Fibroblast of lung (primary cell): ENCODE measurements at regions not wholly inside any gene's neighbourhood (a gene's known extent, or its start where the extent isn't known, plus 50 kb on each side); places are given as distances from the start of the nearest gene placed in this dataset.

Source experiments
- CTCF ChIP-seq, 2 donors: IDR thresholded peaks in 1 of 2; conservative IDR thresholded peaks in 1 of 2; 1 replicate in 1 of 2; 2 replicates in 1 of 2; pipeline ENCODE4 v1.5.1; 2011 to 2012; ENCODE audit warnings: low read length in 2 of 2, control low read depth in 1 of 2, inconsistent platforms in 1 of 2, low read depth in 1 of 2, mild to moderate bottlenecking in 1 of 2
- EZH2 ChIP-seq: IDR thresholded peaks from 2 replicates; pipeline ENCODE4 v1.5.1; 2012; ENCODE audit warnings: low read length, control low read depth, mild to moderate bottlenecking; ENCODE audit errors: missing control alignments

DNA sequence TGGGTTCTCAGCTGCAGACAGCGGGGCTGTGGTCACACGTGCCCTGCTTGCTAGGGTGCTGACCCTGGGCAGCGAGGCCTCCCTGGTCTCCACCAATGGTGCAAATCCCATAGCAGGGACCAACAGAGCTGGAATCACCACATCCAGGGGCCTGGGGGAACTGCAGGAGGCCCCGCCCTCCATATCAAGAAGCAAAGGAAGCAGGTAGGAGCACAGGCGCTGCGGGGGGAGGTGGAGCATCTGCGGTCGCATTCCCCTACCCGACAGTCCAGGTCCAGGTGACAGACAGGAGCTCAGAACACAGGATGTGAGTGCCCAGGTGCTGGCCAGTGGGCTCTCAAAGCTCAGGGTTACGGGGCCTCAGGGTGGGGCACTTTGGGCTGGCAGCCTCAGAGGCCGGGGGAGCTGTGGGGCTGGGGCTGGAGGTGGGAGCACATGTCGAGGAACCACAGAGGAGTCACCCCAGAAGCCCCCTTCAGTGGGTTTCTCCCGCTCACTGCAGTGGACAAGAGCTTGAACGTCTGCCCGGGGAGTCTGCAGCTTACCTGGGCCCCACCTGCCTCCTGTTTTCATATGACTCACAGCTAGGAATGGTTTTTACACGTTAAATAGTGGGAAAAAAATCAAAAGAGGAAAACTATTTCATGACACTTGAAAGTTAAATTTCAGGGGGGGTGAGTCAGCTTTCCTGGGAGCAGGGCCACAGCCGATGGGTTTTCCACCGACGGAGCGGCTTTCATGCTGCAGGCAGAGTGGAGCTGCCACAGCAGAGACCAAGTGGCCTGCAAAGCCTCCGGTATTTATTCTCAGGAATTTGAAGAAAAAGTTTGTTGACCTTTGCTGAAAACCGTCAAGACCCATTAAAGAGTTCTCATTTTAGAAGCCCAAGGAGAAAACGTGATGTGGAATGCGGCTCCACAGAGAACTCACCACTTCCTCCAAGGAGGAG is 148.7 kb upstream of the PPP2R2D start:
- TF ChIP-seq CTCF (conservative IDR thresholded peaks at IDR 0.05 in 1 of 2, IDR thresholded peaks at IDR 0.05 in 1 of 2; ENCODE audit: low read depth in 1 of 2, low read length in 2 of 2) (no peak), EZH2 (no peak)
